ENCODE measurements at regions not wholly inside any gene's neighbourhood (a gene's known extent, or its start where the extent isn't known, plus 50 kb on each side); places are given as distances from the start of the nearest gene placed in this dataset.

GRCh38 chr2:16013359-16013911 is 73.1 kb downstream of the MYCN start:
- Histone ChIP-seq H3K4me1 (ENCODE audit: control insufficient read depth, insufficient read depth, low read length) (no peaks in the 10 kb centered on the region), H3K9me3 (ENCODE audit: control insufficient read depth, insufficient read depth, low read depth, low read length) (no peaks in the 10 kb centered on the region), H3K36me3 (ENCODE audit: control insufficient read depth in 2 of 2, insufficient read depth in 1 of 2, low read length in 2 of 2) (no peaks in the 10 kb centered on the region), H3K27ac (ENCODE audit: extremely low read depth, low read depth, low read length) (no peak overlapping the region), H3K4me3 (ENCODE audit: low read depth, low read length) (no peak overlapping the region)
- POLR2A ChIA-PET = no interaction called here
- CTCF ChIA-PET = interaction anchor here (0.6 to 0.9 kb wide), 5 partner anchors 21 to 1839 kb away, joined by 3 to 4 read pairs (median 3); no protein-coding TSS in a partner anchor
- no peak for TF ChIP-seq ZNF140 (tag by site-specific recombination; IDR thresholded peaks at IDR 0.05)
- no peak for TF ChIP-seq ZNF423 (tag by site-specific recombination; IDR thresholded peaks at IDR 0.05)
- no peak for TF ChIP-seq ZFP41 (tag by site-specific recombination; IDR thresholded peaks at IDR 0.05; ENCODE audit: borderline replicate concordance)
- TF ChIP-seq IKZF3 (tag by site-specific recombination; IDR thresholded peaks at IDR 0.05) = no peak
- TF ChIP-seq ZNF341 (tag by site-specific recombination; IDR thresholded peaks at IDR 0.05; ENCODE audit: low read depth) = no peak
- TF ChIP-seq ZNF221 (tag by site-specific recombination; IDR thresholded peaks at IDR 0.05; ENCODE audit: borderline replicate concordance) = no peak
- no peak for TF ChIP-seq ZNF792 (tag by site-specific recombination; IDR thresholded peaks at IDR 0.05)
- no peak for TF ChIP-seq ZNF223 (tag by site-specific recombination; IDR thresholded peaks at IDR 0.05)
- no peak for TF ChIP-seq ZNF146 (tag by site-specific recombination; IDR thresholded peaks at IDR 0.05)
- TF ChIP-seq ZNF791 (tag by site-specific recombination; IDR thresholded peaks at IDR 0.05) = no peak
- TF ChIP-seq ZFP37 (tag by site-specific recombination; IDR thresholded peaks at IDR 0.05) = no peak
- no peak for TF ChIP-seq ZNF776 (tag by site-specific recombination; IDR thresholded peaks at IDR 0.05; ENCODE audit: borderline replicate concordance)
- no peak for TF ChIP-seq ZNF830 (tag by site-specific recombination; IDR thresholded peaks at IDR 0.05; ENCODE audit: low read depth)
- TF ChIP-seq SP2 (tag by site-specific recombination; IDR thresholded peaks at IDR 0.05) = no peak
- no peak for TF ChIP-seq ZNF138 (tag by site-specific recombination; IDR thresholded peaks at IDR 0.05; ENCODE audit: borderline replicate concordance)
- TF ChIP-seq REPIN1 (tag by site-specific recombination; IDR thresholded peaks at IDR 0.05; ENCODE audit: low read depth) = no peak
- TF ChIP-seq ZNF169 (tag by site-specific recombination; IDR thresholded peaks at IDR 0.05) = no peak
- TF ChIP-seq ZNF132 (tag by site-specific recombination; IDR thresholded peaks at IDR 0.05; ENCODE audit: borderline replicate concordance) = no peak
- TF ChIP-seq ZSCAN16 (tag by site-specific recombination; IDR thresholded peaks at IDR 0.05) = no peak

DNA sequence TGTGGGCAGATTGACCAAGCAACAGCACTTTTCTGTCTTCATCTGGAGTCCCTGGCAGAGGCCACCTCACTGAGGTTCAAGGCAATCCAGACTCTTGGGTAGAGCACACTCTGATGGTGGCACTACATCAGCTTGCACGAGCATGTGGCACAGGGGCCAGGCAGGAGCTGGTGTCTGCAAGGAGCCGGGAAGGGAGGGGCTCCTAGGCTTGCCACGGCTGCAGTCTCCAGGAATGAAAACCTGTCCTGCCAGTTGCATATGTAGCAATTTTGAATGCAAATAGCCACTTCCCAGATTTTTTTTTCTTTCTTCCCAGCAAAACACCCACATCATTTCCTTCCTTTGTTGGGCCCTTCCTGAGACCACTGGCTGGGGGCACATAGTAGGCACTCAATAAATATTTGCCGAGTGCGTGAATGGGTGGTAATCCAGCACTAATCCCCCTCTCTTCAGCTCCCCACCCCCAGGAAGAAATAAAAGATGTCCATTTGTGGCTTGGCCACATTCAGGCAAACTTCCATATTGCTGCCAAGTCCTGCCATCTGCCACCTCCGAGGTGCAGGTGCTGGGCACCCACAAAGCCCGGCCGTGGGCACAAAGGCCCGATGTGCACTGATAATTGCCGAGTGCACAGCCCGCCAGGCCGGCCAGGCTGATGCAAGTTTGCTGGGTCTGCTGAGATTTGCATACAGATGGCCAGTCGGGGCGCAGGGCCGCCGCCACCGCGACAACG is 72.4 kb downstream of the MYCN start:
- Histone ChIP-seq H3K9me3 (ENCODE audit: control insufficient read depth, insufficient read depth, low read depth, low read length) (no peaks in the 10 kb centered on the region), H3K27ac (ENCODE audit: extremely low read depth, low read depth, low read length) (no peak overlapping the region), H3K36me3 (ENCODE audit: control insufficient read depth in 2 of 2, insufficient read depth in 1 of 2, low read length in 2 of 2) (no peaks in the 10 kb centered on the region), H3K4me3 (ENCODE audit: low read depth, low read length) (no peak overlapping the region), H3K4me1 (ENCODE audit: control insufficient read depth, insufficient read depth, low read length) (no peaks in the 10 kb centered on the region)
- ChIA-PET POLR2A (no interaction called here), CTCF (interaction anchor here (0.6 kb wide), 3 partner anchors 73 to 1840 kb away, joined by 3 to 4 read pairs (median 3); no protein-coding TSS in a partner anchor)
- no peak for TF ChIP-seq YY2 (tag by site-specific recombination; IDR thresholded peaks at IDR 0.05)
- TF ChIP-seq ZBTB1 (tag by site-specific recombination; IDR thresholded peaks at IDR 0.05) = no peak
- TF ChIP-seq ZNF473 (tag by site-specific recombination; IDR thresholded peaks at IDR 0.05) = no peak
- TF ChIP-seq ZNF140 (tag by site-specific recombination; IDR thresholded peaks at IDR 0.05) = no peak
- TF ChIP-seq ZNF830 (tag by site-specific recombination; IDR thresholded peaks at IDR 0.05; ENCODE audit: low read depth) = no peak
- no peak for TF ChIP-seq BCL11A (tag by site-specific recombination; IDR thresholded peaks at IDR 0.05; ENCODE audit: low read depth)
- TF ChIP-seq ZSCAN30 (tag by site-specific recombination; IDR thresholded peaks at IDR 0.05) = no peak
- no peak for TF ChIP-seq ZNF664 (tag by site-specific recombination; IDR thresholded peaks at IDR 0.05)
- no peak for TF ChIP-seq ZNF501 (tag by site-specific recombination; IDR thresholded peaks at IDR 0.05)
- no peak for TF ChIP-seq IKZF3 (tag by site-specific recombination; IDR thresholded peaks at IDR 0.05)
- TF ChIP-seq ZNF747 (tag by site-specific recombination; IDR thresholded peaks at IDR 0.05) = no peak
- TF ChIP-seq, protein P1, sequence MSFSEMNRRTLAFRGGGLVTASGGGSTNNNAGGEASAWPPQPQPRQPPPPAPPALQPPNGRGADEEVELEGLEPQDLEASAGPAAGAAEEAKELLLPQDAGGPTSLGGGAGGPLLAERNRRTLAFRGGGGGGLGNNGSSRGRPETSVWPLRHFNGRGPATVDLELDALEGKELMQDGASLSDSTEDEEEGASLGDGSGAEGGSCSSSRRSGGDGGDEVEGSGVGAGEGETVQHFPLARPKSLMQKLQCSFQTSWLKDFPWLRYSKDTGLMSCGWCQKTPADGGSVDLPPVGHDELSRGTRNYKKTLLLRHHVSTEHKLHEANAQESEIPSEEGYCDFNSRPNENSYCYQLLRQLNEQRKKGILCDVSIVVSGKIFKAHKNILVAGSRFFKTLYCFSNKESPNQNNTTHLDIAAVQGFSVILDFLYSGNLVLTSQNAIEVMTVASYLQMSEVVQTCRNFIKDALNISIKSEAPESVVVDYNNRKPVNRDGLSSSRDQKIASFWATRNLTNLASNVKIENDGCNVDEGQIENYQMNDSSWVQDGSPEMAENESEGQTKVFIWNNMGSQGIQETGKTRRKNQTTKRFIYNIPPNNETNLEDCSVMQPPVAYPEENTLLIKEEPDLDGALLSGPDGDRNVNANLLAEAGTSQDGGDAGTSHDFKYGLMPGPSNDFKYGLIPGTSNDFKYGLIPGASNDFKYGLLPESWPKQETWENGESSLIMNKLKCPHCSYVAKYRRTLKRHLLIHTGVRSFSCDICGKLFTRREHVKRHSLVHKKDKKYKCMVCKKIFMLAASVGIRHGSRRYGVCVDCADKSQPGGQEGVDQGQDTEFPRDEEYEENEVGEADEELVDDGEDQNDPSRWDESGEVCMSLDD (tag by site-specific recombination; IDR thresholded peaks at IDR 0.05) = no peak
